Neuronal stem cell (in vitro differentiated cells): ENCODE measurements at regions not wholly inside any gene's neighbourhood (a gene's known extent, or its start where the extent isn't known, plus 50 kb on each side); places are given as distances from the start of the nearest gene placed in this dataset.

ENCODE experiments used
- DNase-seq: peaks from one replicate; pipeline ENCODE4 v3.0.0-alpha.2; 2013; ENCODE audit warnings: low spot score
- H2AFZ ChIP-seq: one replicate; pipeline ENCODE4 v1.6.1; 2013; ENCODE audit warnings: mild to moderate bottlenecking, low read length, inconsistent platforms
- H2AK5ac ChIP-seq: 2 replicates; pipeline ENCODE4 v1.6.1; 2013; ENCODE audit warnings: low read depth, mild to moderate bottlenecking, inconsistent platforms, low read length, moderate library complexity, mixed read lengths
- H2BK120ac ChIP-seq: 2 replicates; pipeline ENCODE4 v1.6.1; 2013; ENCODE audit warnings: low read depth, mild to moderate bottlenecking, inconsistent platforms, low read length, moderate library complexity, mixed read lengths
- H2BK12ac ChIP-seq: one replicate; pipeline ENCODE4 v1.6.1; 2013; ENCODE audit warnings: low read length, inconsistent platforms
- H2BK15ac ChIP-seq: 2 replicates; pipeline ENCODE4 v1.6.1; 2013; ENCODE audit warnings: mild to moderate bottlenecking, low read length, inconsistent platforms, mixed read lengths
- H2BK5ac ChIP-seq: one replicate; pipeline ENCODE4 v1.6.1; 2013; ENCODE audit warnings: inconsistent platforms, mild to moderate bottlenecking, low read length, moderate library complexity
- H3K14ac ChIP-seq: one replicate; pipeline ENCODE4 v1.6.1; 2013; ENCODE audit warnings: low read length, inconsistent platforms
- H3K18ac ChIP-seq: 2 replicates; pipeline ENCODE4 v1.6.1; 2013; ENCODE audit warnings: low read length, inconsistent platforms
- H3K23ac ChIP-seq: 2 replicates; pipeline ENCODE4 v1.6.1; 2013; ENCODE audit warnings: low read depth, mild to moderate bottlenecking, mixed read lengths, low read length, inconsistent platforms; ENCODE audit not compliant: poor library complexity
- H3K27ac ChIP-seq: replicated peaks from 3 replicates; pipeline ENCODE4 v1.5.1; 2013; ENCODE audit warnings: low read length, inconsistent platforms
- H3K27me3 ChIP-seq, 3 experiments: 2 replicates each; pipeline ENCODE4 v1.6.1; 2013; ENCODE audit warnings: low read length in 3 of 3, mild to moderate bottlenecking in 2 of 3, inconsistent platforms in 1 of 3, low read depth in 1 of 3, mixed read lengths in 1 of 3, moderate library complexity in 1 of 3; ENCODE audit not compliant: control insufficient read depth in 3 of 3, insufficient read depth in 3 of 3
- H3K36me3 ChIP-seq, 2 donors: replicated peaks in 1 of 2; 2 replicates each; pipeline ENCODE4 v1.6.1; 2013; ENCODE audit warnings: low read length in 2 of 2; ENCODE audit not compliant: control insufficient read depth in 2 of 2, insufficient read depth in 2 of 2
- H3K4ac ChIP-seq: 2 replicates; pipeline ENCODE4 v1.6.1; 2013; ENCODE audit warnings: inconsistent platforms, mild to moderate bottlenecking, low read length, moderate library complexity
- H3K4me1 ChIP-seq, 2 donors: 1 replicate in 1 of 2; 2 replicates in 1 of 2; pipeline ENCODE4 v1.6.1; 2013; ENCODE audit warnings: low read length in 2 of 2, low read depth in 1 of 2; ENCODE audit not compliant: control insufficient read depth in 2 of 2, insufficient read depth in 1 of 2
- H3K4me2 ChIP-seq: one replicate; pipeline ENCODE4 v1.6.1; 2013; ENCODE audit warnings: mild to moderate bottlenecking, low read length, inconsistent platforms; ENCODE audit not compliant: insufficient read depth, poor library complexity, severe bottlenecking
- H3K4me3 ChIP-seq, 2 donors: 2 replicates each; pipeline ENCODE4 v1.5.1; 2013; ENCODE audit warnings: low read length in 2 of 2, mild to moderate bottlenecking in 2 of 2, inconsistent platforms in 1 of 2, moderate library complexity in 1 of 2
- H3K79me1 ChIP-seq: one replicate; pipeline ENCODE4 v1.6.1; 2013; ENCODE audit warnings: low read depth, mild to moderate bottlenecking, inconsistent platforms, low read length, moderate library complexity
- H3K9ac ChIP-seq: one replicate; pipeline ENCODE4 v1.6.1; 2013; ENCODE audit warnings: mild to moderate bottlenecking, low read depth, low read length, inconsistent platforms; ENCODE audit not compliant: poor library complexity
- H3K9me3 ChIP-seq, 2 donors: replicated peaks in 1 of 2; 2 replicates each; pipeline versions ENCODE3 to v1.6.1; 2013; ENCODE audit warnings: low read length in 2 of 2, mild to moderate bottlenecking in 2 of 2, inconsistent platforms in 1 of 2, low read depth in 1 of 2, mixed read lengths in 1 of 2, moderate library complexity in 1 of 2; ENCODE audit not compliant: control insufficient read depth in 2 of 2, insufficient read depth in 1 of 2
- H4K8ac ChIP-seq: one replicate; pipeline ENCODE4 v1.6.1; 2013; ENCODE audit warnings: low read depth, mild to moderate bottlenecking, inconsistent platforms, low read length, moderate library complexity
- H4K91ac ChIP-seq: one replicate; pipeline ENCODE4 v1.6.1; 2013; ENCODE audit warnings: low read length, low read depth, mild to moderate bottlenecking, inconsistent platforms; ENCODE audit not compliant: poor library complexity
- WGBS, 2 donors: extraction: QIAGEN DNeasy Blood & Tissue Kit; methylation state at CpG; one replicate each; pipeline ENCODE4 v1.1.7; 2013; ENCODE audit warnings: missing lambda C conversion rate in 2 of 2, mixed read lengths in 1 of 2; ENCODE audit not compliant: insufficient read length in 2 of 2, insufficient replicate concordance in 1 of 2; ENCODE audit errors: extremely low coverage in 2 of 2; 5-methylcytosine and 5-hydroxymethylcytosine counted together

DNA sequence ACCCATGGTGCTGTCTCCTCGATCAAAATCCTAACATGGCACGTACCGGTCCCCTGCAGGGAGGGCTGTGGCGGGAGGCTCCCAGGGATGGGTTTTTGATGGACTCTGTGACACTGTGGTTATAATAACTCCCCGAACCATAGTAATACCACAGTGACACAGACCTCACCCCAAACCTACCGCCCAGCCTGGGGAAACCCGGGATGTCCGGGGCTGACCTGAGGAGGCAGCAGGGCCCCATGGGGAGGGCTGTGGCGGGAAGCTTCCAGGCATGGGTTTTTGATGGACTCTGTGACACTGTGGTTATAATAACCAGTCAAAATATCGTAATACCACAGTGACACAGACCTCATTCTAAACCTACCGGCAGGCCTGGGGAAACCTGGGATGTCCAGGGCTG is 378.0 kb downstream of the TMEM121 start:
- Histone ChIP-seq H3K4me3 (no peak overlapping the region), H3K4me1 (no peaks in the 10 kb centered on the region), H3K9ac (no peak overlapping the region), H2BK15ac (no peak overlapping the region), H3K9me3 (peaks cover 0 to 54% of the 10 kb centered on the region in 2 donors), H3K36me3 (no peaks in the 10 kb centered on the region), H4K91ac (no peak overlapping the region), H2AK5ac (no peak overlapping the region), H3K27me3 (peaks cover 0 to 5% (median 0%) of the 10 kb centered on the region in 3 experiments), H3K27ac (no peak overlapping the region), H3K18ac (no peak overlapping the region), H2BK12ac (no peak overlapping the region), H3K4me2 (no peak overlapping the region), H3K23ac (no peak overlapping the region), H3K4ac (no peak overlapping the region), H2BK5ac (peak overlapping the region; percentile 3), H4K8ac (no peak overlapping the region), H2BK120ac (no peak overlapping the region), H3K14ac (no peak overlapping the region), H2AFZ (no peak overlapping the region), H3K79me1 (no peaks in the 10 kb centered on the region)
- no peak for DNase-seq
- WGBS, 2 donors = no CpG with 5 or more reads among the region's 11 CpGs

- Histone ChIP-seq H4K91ac (no peak overlapping the region), H3K18ac (no peak overlapping the region), H3K14ac (no peak overlapping the region), H3K9me3 (peaks cover 0 to 53% of the 10 kb centered on the region in 2 donors), H3K9ac (no peak overlapping the region), H2BK5ac (no peak overlapping the region), H3K23ac (no peak overlapping the region), H4K8ac (no peak overlapping the region), H3K27ac (no peak overlapping the region), H3K4me1 (no peaks in the 10 kb centered on the region), H3K4me2 (no peak overlapping the region), H3K79me1 (no peaks in the 10 kb centered on the region), H3K36me3 (no peaks in the 10 kb centered on the region), H2BK120ac (no peak overlapping the region), H3K4ac (no peak overlapping the region), H2BK12ac (no peak overlapping the region), H2AFZ (no peak overlapping the region), H3K27me3 (peaks cover 0 to 9% (median 0%) of the 10 kb centered on the region in 3 experiments), H2AK5ac (no peak overlapping the region), H3K4me3 (no peak overlapping the region), H2BK15ac (no peak overlapping the region)
- WGBS, 2 donors = no CpG with 5 or more reads among the region's 11 CpGs
- no peak for DNase-seq
These were observed 379.1 kb downstream of the TMEM121 start for GRCh38 chr14:105905456-105905855.

DNA sequence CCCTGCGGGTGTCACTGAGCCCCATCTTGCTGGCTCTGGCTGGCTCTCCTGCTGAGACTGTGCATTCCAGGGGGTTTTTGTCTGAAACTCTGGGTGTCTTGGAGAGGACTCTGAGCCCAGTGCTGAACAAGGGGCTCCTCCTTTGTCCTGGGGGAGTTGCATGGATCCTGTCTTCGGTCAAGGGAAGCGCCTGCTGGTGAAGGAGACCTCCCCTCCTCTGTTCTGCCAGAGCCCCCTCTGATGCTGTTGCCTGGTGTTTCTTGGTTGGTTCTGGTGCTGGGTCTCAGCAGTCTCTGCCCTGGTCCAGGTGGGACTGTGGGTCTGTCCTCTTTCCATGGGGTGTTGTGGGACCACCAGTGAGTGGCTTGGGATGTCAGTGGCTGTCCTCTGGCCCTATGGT is 380.9 kb downstream of the TMEM121 start:
- no peak overlapping the region for H3K14ac ChIP-seq
- H3K4me3 ChIP-seq = no peak overlapping the region
- H3K36me3 ChIP-seq = no peaks in the 10 kb centered on the region
- no peaks in the 10 kb centered on the region for H3K4me1 ChIP-seq
- no peak overlapping the region for H3K27ac ChIP-seq
- H3K27me3 ChIP-seq = peaks cover 0 to 4% (median 0%) of the 10 kb centered on the region in 3 experiments
- H2BK5ac ChIP-seq = no peak overlapping the region
- no peak overlapping the region for H3K4ac ChIP-seq
- H3K79me1 ChIP-seq = no peaks in the 10 kb centered on the region
- H3K4me2 ChIP-seq = no peak overlapping the region
- no peak overlapping the region for H4K91ac ChIP-seq
- H3K23ac ChIP-seq = no peak overlapping the region
- H2BK15ac ChIP-seq = no peak overlapping the region
- H2AK5ac ChIP-seq = no peak overlapping the region
- no peak overlapping the region for H3K9ac ChIP-seq
- peaks cover 0 to 40% of the 10 kb centered on the region in 2 donors for H3K9me3 ChIP-seq
- H2BK120ac ChIP-seq = no peak overlapping the region
- no peak overlapping the region for H3K18ac ChIP-seq
- H4K8ac ChIP-seq = no peak overlapping the region
- H2AFZ ChIP-seq = no peak overlapping the region
- no CpG with 5 or more reads among the region's 3 CpGs for WGBS, 2 donors
- H2BK12ac ChIP-seq = no peak overlapping the region
- no peak for DNase-seq

- no peak for DNase-seq
- no CpG with 5 or more reads among the region's 6 CpGs for WGBS, 2 donors
- no peak overlapping the region for H3K18ac ChIP-seq
These were observed 381.6 kb downstream of the TMEM121 start for GRCh38 chr14:105908006-105908405.

More at GRCh38 chr14:105908006-105908405, 381.6 kb downstream of the TMEM121 start:
- Histone ChIP-seq H2BK5ac (no peak overlapping the region), H4K8ac (no peak overlapping the region), H2BK120ac (no peak overlapping the region), H3K27me3 (peaks cover 0 to 4% (median 0%) of the 10 kb centered on the region in 3 experiments), H3K36me3 (no peaks in the 10 kb centered on the region), H2BK15ac (no peak overlapping the region), H3K14ac (no peak overlapping the region), H3K9me3 (peaks cover 0 to 44% of the 10 kb centered on the region in 2 donors), H3K23ac (no peak overlapping the region), H3K4me2 (no peak overlapping the region), H3K4me3 (no peak overlapping the region), H2BK12ac (no peak overlapping the region), H3K79me1 (no peaks in the 10 kb centered on the region), H3K4me1 (no peaks in the 10 kb centered on the region), H3K27ac (no peak overlapping the region), H3K4ac (no peak overlapping the region), H3K9ac (no peak overlapping the region), H4K91ac (no peak overlapping the region), H2AFZ (no peak overlapping the region), H2AK5ac (no peak overlapping the region)
